Bronchial epithelial cell (primary cell): ENCODE measurements at regions not wholly inside any gene's neighbourhood (a gene's known extent, or its start where the extent isn't known, plus 50 kb on each side); places are given as distances from the start of the nearest gene placed in this dataset.

ENCODE experiments used
- DNase-seq: peaks from one replicate; pipeline ENCODE4 v3.0.0-alpha.2; 2010; ENCODE audit warnings: low read depth
- FAIRE-seq: peaks from 2 replicates; lab custom pipeline; 2011; peaks lifted over from hg19 to GRCh38; lab: Jason Lieb, UNC
- H3K27me3 ChIP-seq: 2 replicates; pipeline ENCODE4 v1.5.1; 2011; ENCODE audit warnings: low read length; ENCODE audit not compliant: control insufficient read depth, insufficient read depth
- H3K36me3 ChIP-seq: 2 replicates; pipeline ENCODE4 v1.5.1; 2011; ENCODE audit warnings: low read length; ENCODE audit not compliant: control insufficient read depth, insufficient read depth
- H3K4me3 ChIP-seq: 2 replicates; pipeline ENCODE4 v1.5.1; 2011; ENCODE audit warnings: mild to moderate bottlenecking, low read depth, low read length, control low read depth
- TF ChIP-seq, protein P1 (sequence below): IDR thresholded peaks from 2 replicates; pipeline ENCODE4 v1.5.1; 2011; ENCODE audit warnings: mild to moderate bottlenecking, moderate library complexity, low read length, control low read depth, inconsistent platforms; ENCODE audit not compliant: insufficient read depth, severe bottlenecking

DNA sequence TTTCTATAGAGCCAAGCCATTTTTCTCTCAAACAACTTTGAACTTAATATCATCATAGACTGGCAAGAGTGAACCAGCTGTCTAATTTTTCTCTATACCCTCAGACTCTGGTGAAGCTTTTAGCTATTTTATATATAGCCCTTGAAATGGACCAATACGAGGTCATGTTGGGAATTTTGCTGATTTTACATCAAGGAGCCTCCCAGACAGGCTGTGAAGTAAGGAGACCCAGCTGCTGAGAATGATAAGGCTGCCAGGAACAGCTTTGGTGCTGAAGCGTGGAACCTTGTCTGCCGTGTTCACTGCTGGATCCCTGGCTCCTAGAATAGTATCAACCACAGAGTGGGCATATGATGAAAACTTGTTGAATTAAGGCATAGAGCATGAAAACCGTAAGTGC, 326.2 kb upstream of the NAV3 start:
- Histone ChIP-seq H3K4me3 (no peak overlapping the region), H3K36me3 (no peaks in the 10 kb centered on the region), H3K27me3 (no peaks in the 10 kb centered on the region)
- TF ChIP-seq, protein P1, sequence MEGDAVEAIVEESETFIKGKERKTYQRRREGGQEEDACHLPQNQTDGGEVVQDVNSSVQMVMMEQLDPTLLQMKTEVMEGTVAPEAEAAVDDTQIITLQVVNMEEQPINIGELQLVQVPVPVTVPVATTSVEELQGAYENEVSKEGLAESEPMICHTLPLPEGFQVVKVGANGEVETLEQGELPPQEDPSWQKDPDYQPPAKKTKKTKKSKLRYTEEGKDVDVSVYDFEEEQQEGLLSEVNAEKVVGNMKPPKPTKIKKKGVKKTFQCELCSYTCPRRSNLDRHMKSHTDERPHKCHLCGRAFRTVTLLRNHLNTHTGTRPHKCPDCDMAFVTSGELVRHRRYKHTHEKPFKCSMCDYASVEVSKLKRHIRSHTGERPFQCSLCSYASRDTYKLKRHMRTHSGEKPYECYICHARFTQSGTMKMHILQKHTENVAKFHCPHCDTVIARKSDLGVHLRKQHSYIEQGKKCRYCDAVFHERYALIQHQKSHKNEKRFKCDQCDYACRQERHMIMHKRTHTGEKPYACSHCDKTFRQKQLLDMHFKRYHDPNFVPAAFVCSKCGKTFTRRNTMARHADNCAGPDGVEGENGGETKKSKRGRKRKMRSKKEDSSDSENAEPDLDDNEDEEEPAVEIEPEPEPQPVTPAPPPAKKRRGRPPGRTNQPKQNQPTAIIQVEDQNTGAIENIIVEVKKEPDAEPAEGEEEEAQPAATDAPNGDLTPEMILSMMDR = no peak
- DNase-seq (no peak), FAIRE-seq (no peak)

DNA sequence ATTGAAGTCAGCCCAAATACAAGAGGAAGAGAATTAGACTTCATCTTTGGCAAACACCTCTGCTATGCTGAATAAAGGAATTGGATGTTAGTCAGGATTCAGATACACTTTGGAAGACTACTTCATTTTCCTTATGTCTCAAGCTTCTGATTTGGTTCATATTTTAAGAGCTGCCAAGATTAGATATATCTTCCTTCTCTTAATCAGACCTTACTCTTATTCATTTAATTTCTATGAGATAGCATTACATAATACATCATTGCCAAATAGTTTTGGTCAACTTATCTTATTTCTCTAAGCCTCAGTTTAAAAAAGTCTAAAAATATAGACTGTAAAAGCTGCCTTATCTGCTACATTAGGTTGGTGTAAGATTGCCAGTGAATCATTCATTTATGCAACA, 330.6 kb upstream of the NAV3 start:
- no peaks in the 10 kb centered on the region for H3K36me3 ChIP-seq
- DNase-seq (no peak), FAIRE-seq (no peak)
- no peak overlapping the region for H3K4me3 ChIP-seq
- H3K27me3 ChIP-seq = no peaks in the 10 kb centered on the region
- TF ChIP-seq, protein P1 = no peak

DNA sequence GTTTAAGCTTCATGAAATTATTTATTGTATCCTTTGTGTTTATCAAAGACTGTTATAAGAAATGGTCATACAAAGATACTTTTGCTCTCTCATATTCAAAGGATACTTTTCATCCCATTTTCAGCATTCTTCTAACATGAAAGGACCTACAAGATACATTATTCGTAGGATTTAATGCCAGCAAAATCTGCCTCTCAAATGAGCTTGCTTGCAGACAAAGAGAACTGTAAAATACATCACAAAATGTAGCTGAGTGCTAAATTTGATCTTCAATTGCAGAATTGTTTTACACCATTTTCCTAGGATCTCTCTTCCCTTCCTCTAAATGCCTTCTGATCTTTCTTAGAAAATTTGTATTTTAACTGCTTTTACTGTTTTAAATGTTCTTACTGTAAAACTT, 333.0 kb upstream of the NAV3 start:
- Histone ChIP-seq H3K4me3 (no peak overlapping the region), H3K36me3 (no peaks in the 10 kb centered on the region), H3K27me3 (no peaks in the 10 kb centered on the region)
- FAIRE-seq = no peak
- TF ChIP-seq, protein P1 = no peak
- no peak for DNase-seq

DNA sequence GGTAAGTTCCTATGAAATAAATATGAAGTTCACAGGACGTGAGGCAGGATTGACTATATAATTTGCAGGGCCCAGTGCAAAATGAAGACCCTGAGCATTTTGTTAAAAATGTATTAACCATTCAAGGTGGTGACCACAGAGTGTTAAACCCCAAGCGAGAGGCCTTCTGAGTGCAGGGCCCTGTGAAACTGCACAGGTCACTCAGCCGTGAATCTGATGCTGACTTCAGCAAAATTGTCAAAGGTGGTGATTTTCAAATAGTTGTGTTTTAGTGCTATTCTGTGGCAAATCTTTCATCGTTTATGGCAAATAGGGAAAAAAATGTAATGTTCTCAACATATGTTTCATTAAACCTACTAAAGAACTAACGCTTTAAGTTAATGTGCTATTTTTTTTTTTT, 334.0 kb upstream of the NAV3 start:
- TF ChIP-seq, protein P1 = no peak
- no peak for FAIRE-seq

DNA sequence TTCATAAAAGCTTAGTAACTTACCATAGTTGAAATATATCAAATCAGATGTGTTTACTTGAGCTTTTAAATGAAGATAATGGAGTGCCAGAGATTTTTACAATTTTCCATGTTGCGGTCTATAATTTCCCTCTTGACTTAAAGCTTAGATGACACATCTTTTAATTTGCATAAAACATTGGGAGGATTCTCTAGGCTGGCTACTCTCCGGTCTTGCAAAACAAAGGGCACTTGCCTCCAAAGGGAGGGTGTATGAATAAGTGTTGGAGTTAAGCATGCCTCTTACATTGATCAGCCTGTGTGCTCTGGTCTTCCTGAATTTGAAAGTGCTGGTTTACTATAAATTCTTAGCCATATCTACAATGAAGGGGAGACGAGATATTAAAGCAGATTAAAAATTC, 336.4 kb upstream of the NAV3 start:
- H3K27me3 ChIP-seq = no peaks in the 10 kb centered on the region
- no peak overlapping the region for H3K4me3 ChIP-seq
- peak; percentile 9 for DNase-seq
- H3K36me3 ChIP-seq = no peaks in the 10 kb centered on the region
- no peak for FAIRE-seq
- TF ChIP-seq, protein P1 = no peak

More for the DNA sequence above, 334.0 kb upstream of the NAV3 start:
- no peak overlapping the region for H3K4me3 ChIP-seq
- no peak for DNase-seq
- no peaks in the 10 kb centered on the region for H3K27me3 ChIP-seq
- H3K36me3 ChIP-seq = no peaks in the 10 kb centered on the region

DNA sequence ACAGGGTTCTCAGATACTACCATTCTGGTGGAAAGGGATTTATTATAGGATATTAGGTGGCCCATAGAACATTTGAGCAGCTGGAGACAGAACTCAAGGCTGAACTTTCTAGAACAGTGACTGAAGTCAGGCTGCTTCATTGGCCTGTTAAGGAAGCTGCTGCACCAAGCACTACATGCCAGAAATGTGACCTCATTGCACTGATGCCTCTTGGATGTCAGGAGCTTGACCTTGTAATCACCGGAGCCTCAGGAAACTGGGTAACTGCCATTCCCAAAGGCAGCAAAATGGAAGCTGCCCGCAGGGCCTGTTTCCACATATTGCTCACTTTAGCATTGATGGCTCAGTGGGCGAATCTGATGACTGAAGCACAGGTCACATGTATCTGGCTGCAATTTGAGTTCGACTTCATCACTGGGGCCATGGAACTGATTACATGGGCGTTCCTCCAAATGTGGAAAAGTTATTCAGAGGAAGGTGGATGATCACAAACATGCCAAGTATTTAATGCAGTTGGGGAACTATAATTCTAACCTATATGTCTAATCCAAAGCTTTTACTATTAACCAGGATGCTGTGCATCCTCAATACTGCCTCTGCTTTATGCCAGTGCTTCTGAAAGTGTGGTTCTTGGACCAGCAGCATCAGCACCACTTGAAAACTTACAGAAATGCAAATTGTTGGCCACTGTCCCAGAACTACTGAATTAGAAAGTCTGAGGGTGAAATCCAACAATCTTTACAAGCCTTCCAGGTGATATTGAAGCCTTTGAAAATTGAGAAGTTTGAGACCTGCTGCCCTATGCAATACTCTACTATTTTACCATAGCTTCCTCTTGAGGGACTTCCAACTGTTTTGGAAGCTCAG, 337.2 kb upstream of the NAV3 start:
- no peaks in the 10 kb centered on the region for H3K36me3 ChIP-seq
- TF ChIP-seq, protein P1 = no peak
- no peak for FAIRE-seq
- DNase-seq = no peak
- H3K4me3 ChIP-seq = no peak overlapping the region
- no peaks in the 10 kb centered on the region for H3K27me3 ChIP-seq
